Sciatic nerve (tissue), 2 donors: ENCODE measurements at regions not wholly inside any gene's neighbourhood (a gene's known extent, or its start where the extent isn't known, plus 50 kb on each side); places are given as distances from the start of the nearest gene placed in this dataset.
A peak's percentile ranks its signal among the peaks of the same experiment; 100 is the strongest.

Experiments
- ATAC-seq: fragments of 200-7000 bp; cut with Tn5 transposase; one replicate; pipeline ENCODE4 v1.9.1; 2020; ENCODE audit warnings: mild to moderate bottlenecking, moderate library complexity
- DNase-seq: peaks from one replicate; pipeline ENCODE4 v3.0.0-alpha.2; 2020; ENCODE audit warnings: low spot score
- intact Hi-C: fragments of 100-400 bp; cut with DNase I; formaldehyde crosslinking; loops from one replicate; pipeline ENCODE4 v1.14.2; 2022
- donor health status: DM: no; HTN: no; CAD: no.
- donor health status: DM: no; HTN: no; CAD: no.

GRCh38 chrX:10045327-10046000 is 78.3 kb downstream of the CLDN34 start:
- intact Hi-C loops: no loop called here
- peak; percentile 54 for DNase-seq
- ATAC-seq: peak; percentile 74

GRCh38 chrX:10047133-10047532 is 80.0 kb downstream of the CLDN34 start:
- DNase-seq (peak; percentile 42), ATAC-seq (no peak)
- intact Hi-C loops: no loop called here

- DNase-seq: peak; percentile 27
- intact Hi-C loops: no loop called here
- ATAC-seq: no peak
These were observed 80.5 kb downstream of the CLDN34 start for GRCh38 chrX:10047631-10048030.

GRCh38 chrX:10048076-10048475 is 80.9 kb downstream of the CLDN34 start:
- intact Hi-C loops: no loop called here
- ATAC-seq: no peak
- peak; percentile 38 for DNase-seq

GRCh38 chrX:10048707-10049106 is 81.5 kb downstream of the CLDN34 start:
- ATAC-seq: no peak
- intact Hi-C loops: no loop called here
- peak; percentile 26 for DNase-seq

- ATAC-seq: no peak
- intact Hi-C loops: no loop called here
- DNase-seq: no peak
These were observed 82.1 kb downstream of the CLDN34 start for GRCh38 chrX:10049236-10049635.

GRCh38 chrX:10050481-10050880 is 83.3 kb downstream of the CLDN34 start:
- DNase-seq (peak; percentile 45), ATAC-seq (no peak)
- intact Hi-C loops: no loop called here

GRCh38 chrX:10051866-10052480 is 84.8 kb downstream of the CLDN34 start:
- DNase-seq (peak; percentile 2), ATAC-seq (no peak)
- intact Hi-C loops: no loop called here

GRCh38 chrX:10052906-10053625 is 85.9 kb downstream of the CLDN34 start:
- peak; percentile 54 for DNase-seq
- intact Hi-C loops: no loop called here
- peak; percentile 65 for ATAC-seq

GRCh38 chrX:10054396-10054795 is 87.2 kb downstream of the CLDN34 start:
- intact Hi-C loops: no loop called here
- DNase-seq (peak; percentile 26), ATAC-seq (no peak)

GRCh38 chrX:10055430-10055829 is 88.3 kb downstream of the CLDN34 start:
- no peak for ATAC-seq
- intact Hi-C loops: no loop called here
- DNase-seq: peak; percentile 17

GRCh38 chrX:10062352-10062751 is 94.4 kb upstream of the CLCN4 start:
- intact Hi-C loops: no loop called here
- ATAC-seq (no peak), DNase-seq (no peak)

GRCh38 chrX:10062980-10063379 is 93.8 kb upstream of the CLCN4 start:
- intact Hi-C loops: no loop called here
- DNase-seq (no peak), ATAC-seq (no peak)

- DNase-seq: no peak
- ATAC-seq: no peak
- intact Hi-C loops: no loop called here
These were observed 92.0 kb upstream of the CLCN4 start for GRCh38 chrX:10064736-10065135.

GRCh38 chrX:10070714-10071436 is 85.9 kb upstream of the CLCN4 start:
- no peak for ATAC-seq
- no peak for DNase-seq
- intact Hi-C loops: no loop called here

GRCh38 chrX:10071451-10072144 is 85.2 kb upstream of the CLCN4 start:
- no peak for DNase-seq
- no peak for ATAC-seq
- intact Hi-C loops: no loop called here

GRCh38 chrX:10072786-10073568 is 83.8 kb upstream of the CLCN4 start:
- no peak for DNase-seq
- no peak for ATAC-seq
- intact Hi-C loops: no loop called here

GRCh38 chrX:10073671-10074070 is 83.1 kb upstream of the CLCN4 start:
- DNase-seq: no peak
- ATAC-seq: no peak

More at GRCh38 chrX:10073671-10074070, 83.1 kb upstream of the CLCN4 start:
- intact Hi-C loops: no loop called here
